Skin of body (tissue), 1 donor: ENCODE measurements at regions not wholly inside any gene's neighbourhood (a gene's known extent, or its start where the extent isn't known, plus 50 kb on each side); places are given as distances from the start of the nearest gene placed in this dataset.

Source experiments
- DNase-seq: peaks from one replicate; lab custom pipeline; 2025; lab: John Stamatoyannopoulos, UW

GRCh38 chr4:28179126-28179525 is 1318.5 kb downstream of the STIM2 start:
- no peak for DNase-seq

GRCh38 chr4:28209371-28209924 is 1348.8 kb downstream of the STIM2 start:
- no peak for DNase-seq

GRCh38 chr4:28211676-28212470 is 1351.2 kb downstream of the STIM2 start:
- DNase-seq = no peak

GRCh38 chr4:28221536-28221935 is 1360.9 kb downstream of the STIM2 start:
- DNase-seq = no peak

GRCh38 chr4:28225050-28225449 is 1364.4 kb downstream of the STIM2 start:
- DNase-seq = no peak

- no peak for DNase-seq
Observed at GRCh38 chr4:28225689-28226353, 1365.2 kb downstream of the STIM2 start.

GRCh38 chr4:28226962-28227361 is 1366.3 kb downstream of the STIM2 start:
- DNase-seq = no peak

- no peak for DNase-seq
Observed at GRCh38 chr4:28227764-28228163, 1367.1 kb downstream of the STIM2 start.

- no peak for DNase-seq
Observed at GRCh38 chr4:28228561-28229491, 1368.2 kb downstream of the STIM2 start.

GRCh38 chr4:28232376-28232775 is 1371.7 kb downstream of the STIM2 start:
- DNase-seq = no peak

- DNase-seq = no peak
Observed at GRCh38 chr4:28232951-28233350, 1372.3 kb downstream of the STIM2 start.

GRCh38 chr4:28233724-28234123 is 1373.1 kb downstream of the STIM2 start:
- no peak for DNase-seq

GRCh38 chr4:28238876-28239275 is 1378.2 kb downstream of the STIM2 start:
- DNase-seq = no peak

GRCh38 chr4:28241021-28241420 is 1380.4 kb downstream of the STIM2 start:
- no peak for DNase-seq

- no peak for DNase-seq
Observed at GRCh38 chr4:28247805-28248204, 1387.2 kb downstream of the STIM2 start.

GRCh38 chr4:28248269-28248668 is 1387.6 kb downstream of the STIM2 start:
- DNase-seq = no peak

GRCh38 chr4:28250646-28251045 is 1390.0 kb downstream of the STIM2 start:
- no peak for DNase-seq

- no peak for DNase-seq
Observed at GRCh38 chr4:28251831-28252230, 1391.2 kb downstream of the STIM2 start.

GRCh38 chr4:28254003-28254402 is 1393.4 kb downstream of the STIM2 start:
- no peak for DNase-seq

- no peak for DNase-seq
Observed at GRCh38 chr4:28256295-28256694, 1395.7 kb downstream of the STIM2 start.

GRCh38 chr4:28259951-28260350 is 1399.3 kb downstream of the STIM2 start:
- DNase-seq = no peak

- no peak for DNase-seq
Observed at GRCh38 chr4:28267166-28267565, 1406.5 kb downstream of the STIM2 start.
